OCI-LY7 (cell line): ENCODE measurements at regions not wholly inside any gene's neighbourhood (a gene's known extent, or its start where the extent isn't known, plus 50 kb on each side); places are given as distances from the start of the nearest gene placed in this dataset.

Experiments
- BruUV-seq: library from RNA; stranded (reverse); fragments of 400-500 nt; replicated peaks from 2 replicates; lab custom pipeline; 2021; lab: Mats Ljungman, UMichigan
- CTCF ChIA-PET: fragments of 300-600 bp; sonication (Branson Sonifier 250); formaldehyde crosslinking; loops from one replicate; lab custom pipeline; 2022; ENCODE audit warnings: antibody characterized with exemption; ENCODE audit not compliant: unreplicated experiment; lab: Charles Lee
- POLR2A ChIA-PET: fragments of 300-600 bp; sonication (Branson Sonifier 250); formaldehyde crosslinking; loops from one replicate; lab custom pipeline; 2022; ENCODE audit warnings: antibody characterized with exemption; lab: Charles Lee
- DNase-seq: peaks from one replicate; pipeline ENCODE4 v3.0.0-alpha.2; 2015; ENCODE audit warnings: low spot score
- H2AFZ ChIP-seq: fragments of 200-600 bp; sonication (generic), shearing (Covaris generic); 2 replicates; pipeline ENCODE4 v1.6.1; 2014; ENCODE audit warnings: mild to moderate bottlenecking, antibody characterized with exemption, low read length, moderate library complexity
- H3K27ac ChIP-seq: fragments of 200-600 bp; sonication (generic); 2 replicates; pipeline ENCODE4 v1.5.1; 2014; ENCODE audit warnings: mixed run types, low read depth, mild to moderate bottlenecking, moderate library complexity, low read length, inconsistent platforms; ENCODE audit not compliant: poor library complexity, severe bottlenecking
- H3K36me3 ChIP-seq: fragments of 200-600 bp; sonication (generic); 2 replicates; pipeline ENCODE4 v1.6.1; 2014; ENCODE audit warnings: mild to moderate bottlenecking, antibody characterized with exemption, low read length, moderate library complexity, mixed read lengths; ENCODE audit not compliant: insufficient read depth
- H3K4me1 ChIP-seq: fragments of 200-600 bp; sonication (generic); 2 replicates; pipeline ENCODE4 v1.5.1; 2014; ENCODE audit warnings: mild to moderate bottlenecking, low read length; ENCODE audit not compliant: insufficient read depth, poor library complexity, severe bottlenecking
- H3K4me2 ChIP-seq: fragments of 200-600 bp; sonication (generic); 2 replicates; pipeline ENCODE4 v1.6.1; 2014; ENCODE audit warnings: mild to moderate bottlenecking, low read length
- H3K4me3 ChIP-seq: fragments of 200-600 bp; sonication (generic); 2 replicates; pipeline ENCODE4 v1.5.1; 2014; ENCODE audit warnings: mild to moderate bottlenecking, low read depth, low read length; ENCODE audit not compliant: poor library complexity, severe bottlenecking
- H3K79me2 ChIP-seq: fragments of 200-600 bp; sonication (generic); 2 replicates; pipeline ENCODE4 v1.6.1; 2016; ENCODE audit warnings: low read depth, mild to moderate bottlenecking, low read length, moderate library complexity, mixed read lengths; ENCODE audit not compliant: insufficient read depth
- H3K9me2 ChIP-seq: fragments of 200-600 bp; sonication (generic); 2 replicates; pipeline ENCODE4 v1.6.1; 2016; ENCODE audit warnings: mild to moderate bottlenecking, low read length, mixed read lengths; ENCODE audit not compliant: insufficient read depth
- H3K9me3 ChIP-seq: fragments of 200-600 bp; sonication (generic); 2 replicates; pipeline ENCODE4 v1.6.1; 2014; ENCODE audit warnings: mild to moderate bottlenecking, mixed run types, low read length, mixed read lengths
- H4K20me1 ChIP-seq: fragments of 200-600 bp; sonication (generic); 2 replicates; pipeline ENCODE4 v1.6.1; 2014; ENCODE audit warnings: mild to moderate bottlenecking, antibody characterized with exemption, low read length, moderate library complexity, mixed read lengths; ENCODE audit not compliant: insufficient read depth
- EZH2phosphoT487 ChIP-seq: fragments of 200-600 bp; sonication (generic); IDR thresholded peaks from 2 replicates; pipeline ENCODE4 v1.6.1; 2018; ENCODE audit warnings: low read depth, borderline replicate concordance, mild to moderate bottlenecking, mixed run types, antibody characterized with exemption, low read length, moderate library complexity, mixed read lengths
- intact Hi-C: fragments of 100-400 bp; cut with micrococcal nuclease; formaldehyde crosslinking; loops from one replicate; pipeline ENCODE4 v1.10.0; 2022; ENCODE audit not compliant: unreplicated experiment
- TF ChIP-seq, protein P1 (sequence below): fragments of 200-600 bp; sonication (generic); conservative IDR thresholded peaks from 2 replicates; pipeline ENCODE4 v1.5.1; 2014; ENCODE audit warnings: mild to moderate bottlenecking, antibody characterized with exemption, low read length, moderate library complexity, mixed read lengths

DNA sequence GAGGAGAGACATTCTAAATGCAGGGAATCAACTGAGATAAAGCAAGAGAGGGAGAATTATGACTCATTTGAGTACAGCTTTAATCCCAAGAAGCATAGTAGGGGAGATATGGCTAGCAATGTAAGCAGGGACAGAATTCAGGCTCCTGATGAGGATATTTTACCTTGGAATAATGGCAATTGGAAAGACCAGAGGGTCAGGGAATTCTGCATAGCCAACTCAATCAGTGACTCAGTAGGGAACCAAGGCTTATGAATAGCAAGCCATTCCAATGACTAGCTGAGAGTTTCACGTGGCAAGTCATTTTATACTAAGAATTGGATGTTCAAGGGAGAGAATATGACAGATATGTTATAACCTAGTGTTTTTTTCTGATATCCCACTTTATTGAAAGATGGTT, 563.8 kb upstream of the NETO1 start:
- no peaks in the 10 kb centered on the region for H4K20me1 ChIP-seq
- H3K4me3 ChIP-seq: no peak overlapping the region
- intact Hi-C loops: no loop called here
- ChIA-PET CTCF (no interaction called here), POLR2A (no interaction called here)
- no peaks in the 10 kb centered on the region for H3K79me2 ChIP-seq
- DNase-seq: no peak
- no peaks in the 10 kb centered on the region for H3K9me3 ChIP-seq
- H3K27ac ChIP-seq: no peak overlapping the region
- no peaks in the 10 kb centered on the region for H3K36me3 ChIP-seq
- H3K4me1 ChIP-seq: no peaks in the 10 kb centered on the region
- no peak for TF ChIP-seq EZH2phosphoT487
- TF ChIP-seq, protein P1, sequence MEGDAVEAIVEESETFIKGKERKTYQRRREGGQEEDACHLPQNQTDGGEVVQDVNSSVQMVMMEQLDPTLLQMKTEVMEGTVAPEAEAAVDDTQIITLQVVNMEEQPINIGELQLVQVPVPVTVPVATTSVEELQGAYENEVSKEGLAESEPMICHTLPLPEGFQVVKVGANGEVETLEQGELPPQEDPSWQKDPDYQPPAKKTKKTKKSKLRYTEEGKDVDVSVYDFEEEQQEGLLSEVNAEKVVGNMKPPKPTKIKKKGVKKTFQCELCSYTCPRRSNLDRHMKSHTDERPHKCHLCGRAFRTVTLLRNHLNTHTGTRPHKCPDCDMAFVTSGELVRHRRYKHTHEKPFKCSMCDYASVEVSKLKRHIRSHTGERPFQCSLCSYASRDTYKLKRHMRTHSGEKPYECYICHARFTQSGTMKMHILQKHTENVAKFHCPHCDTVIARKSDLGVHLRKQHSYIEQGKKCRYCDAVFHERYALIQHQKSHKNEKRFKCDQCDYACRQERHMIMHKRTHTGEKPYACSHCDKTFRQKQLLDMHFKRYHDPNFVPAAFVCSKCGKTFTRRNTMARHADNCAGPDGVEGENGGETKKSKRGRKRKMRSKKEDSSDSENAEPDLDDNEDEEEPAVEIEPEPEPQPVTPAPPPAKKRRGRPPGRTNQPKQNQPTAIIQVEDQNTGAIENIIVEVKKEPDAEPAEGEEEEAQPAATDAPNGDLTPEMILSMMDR: no peak
- no peak overlapping the region for H3K4me2 ChIP-seq
- no TSS peak for BruUV-seq
- H3K9me2 ChIP-seq: no peaks in the 10 kb centered on the region
- H2AFZ ChIP-seq: no peak overlapping the region

DNA sequence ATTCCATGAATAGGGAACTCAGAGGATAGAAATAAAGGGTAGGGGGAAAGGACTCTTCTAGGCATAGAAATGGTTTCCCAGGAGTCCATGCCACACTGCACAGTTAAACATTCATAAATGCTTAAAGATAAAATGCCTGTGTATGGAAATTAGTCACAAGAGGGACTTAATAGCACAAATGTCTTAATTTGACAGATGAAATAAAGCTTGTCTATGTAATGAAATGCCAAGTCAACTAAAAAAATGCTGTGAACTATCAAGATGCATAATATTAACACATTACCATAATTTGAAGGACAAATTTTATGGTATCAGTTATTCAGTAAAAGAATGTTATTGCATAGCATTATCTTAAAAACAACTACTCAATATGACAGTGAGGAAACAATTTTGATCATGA, 553.2 kb upstream of the NETO1 start:
- TF ChIP-seq, protein P1: no peak
- TF ChIP-seq EZH2phosphoT487: no peak
- intact Hi-C loops: no loop called here
- no peaks in the 10 kb centered on the region for H3K79me2 ChIP-seq

DNA sequence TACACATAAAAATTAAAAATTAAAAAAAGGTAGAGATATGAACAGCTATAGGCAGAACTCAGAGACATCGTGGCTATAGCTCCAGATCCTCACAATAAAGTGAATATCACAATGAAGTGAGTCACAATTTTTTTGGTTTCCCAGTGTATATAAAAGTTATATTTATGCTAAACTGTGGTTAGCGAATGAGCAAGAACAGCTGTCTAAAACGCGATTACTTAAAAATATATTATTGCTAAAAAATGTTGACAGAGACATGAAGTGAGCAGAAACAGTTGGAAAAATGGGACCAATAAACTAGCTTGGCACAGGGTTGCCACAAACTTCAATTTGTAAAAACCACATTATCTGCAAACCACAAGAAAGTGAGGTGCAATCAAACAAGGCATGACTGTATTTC, 551.7 kb upstream of the NETO1 start:
- TF ChIP-seq EZH2phosphoT487: no peak
- TF ChIP-seq, protein P1: no peak
- ChIA-PET POLR2A (no interaction called here), CTCF (no interaction called here)
- BruUV-seq: no TSS peak
- Histone ChIP-seq H3K4me1 (no peaks in the 10 kb centered on the region), H3K9me2 (no peaks in the 10 kb centered on the region), H4K20me1 (no peaks in the 10 kb centered on the region), H3K4me2 (no peak overlapping the region), H3K36me3 (no peaks in the 10 kb centered on the region), H3K27ac (no peak overlapping the region), H2AFZ (no peak overlapping the region), H3K4me3 (no peak overlapping the region), H3K9me3 (no peaks in the 10 kb centered on the region), H3K79me2 (no peaks in the 10 kb centered on the region)
- intact Hi-C loops: no loop called here
- DNase-seq: no peak

More for the DNA sequence above, 553.2 kb upstream of the NETO1 start:
- no peak for DNase-seq
- Histone ChIP-seq H2AFZ (no peak overlapping the region), H3K36me3 (no peaks in the 10 kb centered on the region), H3K4me2 (no peak overlapping the region), H3K9me3 (no peaks in the 10 kb centered on the region), H3K4me1 (no peaks in the 10 kb centered on the region), H3K27ac (no peak overlapping the region), H4K20me1 (no peaks in the 10 kb centered on the region), H3K4me3 (no peak overlapping the region), H3K9me2 (no peaks in the 10 kb centered on the region)
- no TSS peak for BruUV-seq
- ChIA-PET CTCF (no interaction called here), POLR2A (no interaction called here)
